Stimulated activated CD8-positive, alpha-beta memory T cell treated with anti-CD3 and anti-CD28 coated beads, Interleukin-15, amount 100 ng/mL, for 4 hours (primary cell): ENCODE measurements at regions not wholly inside any gene's neighbourhood (a gene's known extent, or its start where the extent isn't known, plus 50 kb on each side); places are given as distances from the start of the nearest gene placed in this dataset.

Experiments
- DNase-seq, 2 donors: peaks; one replicate each; pipeline ENCODE4 v3.0.0-alpha.2; 2020; ENCODE audit warnings: low read depth in 2 of 2

- DNase-seq: no peak
These were observed 126.4 kb upstream of the ADAMTSL1 start for GRCh38 chr9:18347386-18348082.

GRCh38 chr9:18348083-18348475 lies 125.9 kb upstream of the ADAMTSL1 start:
- no peak for DNase-seq

DNA sequence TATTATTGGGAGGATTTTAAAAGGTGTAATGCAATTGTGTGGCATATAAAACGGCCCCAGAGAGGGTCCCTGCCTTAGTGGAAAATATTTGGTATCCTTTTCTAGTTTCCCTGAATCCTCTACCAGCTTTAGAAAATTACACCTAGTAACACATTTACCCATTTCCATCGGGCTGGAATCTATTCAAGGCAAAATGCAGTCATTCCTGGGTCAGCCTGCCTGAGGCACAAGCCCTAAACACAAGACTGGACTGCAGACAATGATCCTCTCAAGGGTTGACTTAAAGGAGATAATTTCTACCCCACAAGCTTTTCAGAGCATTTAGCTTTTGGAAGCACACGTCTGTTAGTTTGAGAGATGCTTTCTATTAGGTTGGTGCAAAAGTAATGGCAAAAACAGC lies 124.4 kb upstream of the ADAMTSL1 start:
- no peak for DNase-seq

- DNase-seq: no peak
These were observed 123.9 kb upstream of the ADAMTSL1 start for GRCh38 chr9:18350036-18350435.

DNA sequence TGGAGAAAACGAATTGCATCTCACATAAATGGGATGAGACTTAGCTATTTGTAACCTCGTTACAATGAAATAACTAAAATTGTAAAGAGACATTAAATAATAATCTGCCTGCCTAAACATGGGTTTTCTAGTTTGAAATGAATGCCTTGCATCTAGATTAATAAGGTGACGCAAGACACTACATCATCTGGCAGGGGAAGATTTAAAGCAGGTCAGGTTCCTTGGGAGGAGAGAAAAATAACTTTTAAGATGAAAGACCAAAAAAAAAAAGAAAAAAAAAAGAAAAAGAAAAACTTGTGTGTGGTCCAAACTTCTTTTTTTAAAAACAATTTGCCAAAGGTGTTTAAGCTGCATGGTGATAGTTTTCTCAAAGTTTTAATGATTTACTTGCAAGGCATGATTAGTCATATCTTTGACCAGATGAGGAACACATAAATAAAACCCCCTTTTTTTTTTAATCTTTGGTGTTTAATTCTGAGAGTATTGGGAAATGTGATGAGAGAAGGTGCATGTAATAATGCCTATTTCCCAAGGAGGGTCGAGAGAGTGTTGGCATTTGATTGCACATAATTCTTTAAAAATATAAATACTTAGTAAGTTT lies 122.9 kb upstream of the ADAMTSL1 start:
- DNase-seq: no peak

DNA sequence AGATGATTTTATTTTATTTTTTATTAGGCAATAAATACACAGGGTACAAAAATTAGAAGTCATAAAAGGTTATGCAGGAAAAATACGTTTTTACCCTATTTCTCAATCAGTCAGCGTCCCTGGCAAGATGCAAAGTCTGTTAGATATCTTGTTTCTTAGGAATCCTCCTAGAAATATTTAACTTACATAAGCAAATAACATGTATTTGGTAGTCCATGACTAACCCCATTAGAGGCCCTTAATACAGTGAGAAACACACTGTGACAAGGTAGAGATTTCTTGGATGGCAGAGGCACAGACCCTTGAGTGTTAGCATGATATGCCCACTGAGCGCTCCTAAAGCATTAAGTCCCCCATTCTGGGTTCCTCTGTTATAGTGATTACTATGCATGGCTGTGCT lies 121.2 kb upstream of the ADAMTSL1 start:
- DNase-seq: no peak

DNA sequence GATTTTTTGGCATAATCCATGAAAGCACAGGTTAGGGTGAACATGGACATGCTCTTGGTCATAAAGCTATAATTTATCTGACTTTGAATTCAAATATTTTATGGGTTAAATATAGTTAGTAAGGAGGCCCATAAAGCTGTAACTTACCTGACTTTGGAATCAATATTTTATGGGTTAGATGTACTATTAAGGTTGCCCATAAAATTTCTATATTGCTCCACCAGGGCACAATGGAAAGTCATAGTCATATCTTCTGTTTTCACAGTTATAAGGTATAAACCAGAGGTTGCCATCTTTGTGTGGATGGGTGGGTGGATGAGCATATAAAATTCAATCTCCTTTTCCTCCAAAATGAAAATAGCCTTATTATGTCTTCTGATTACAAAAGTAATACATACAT lies 120.5 kb upstream of the ADAMTSL1 start:
- no peak for DNase-seq

DNA sequence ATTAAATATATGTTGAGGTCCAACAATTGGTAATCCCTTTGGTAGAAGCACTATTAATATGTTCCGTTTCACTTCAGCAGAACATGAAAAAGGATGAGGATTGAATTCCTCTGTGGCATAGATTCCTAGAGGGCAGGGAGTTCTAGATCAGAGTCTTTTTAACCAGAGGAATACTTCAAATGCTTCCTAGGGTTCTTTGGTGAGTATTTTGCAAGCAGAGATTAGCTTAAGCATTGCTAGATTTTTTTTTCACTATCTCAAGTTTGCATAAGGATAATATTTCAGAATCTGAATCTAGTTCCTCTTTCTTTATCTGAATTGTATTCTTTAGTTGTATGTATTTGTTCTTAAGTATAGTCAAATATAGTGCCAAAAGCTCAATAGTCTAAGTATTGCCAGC lies 116.6 kb upstream of the ADAMTSL1 start:
- no peak for DNase-seq

DNA sequence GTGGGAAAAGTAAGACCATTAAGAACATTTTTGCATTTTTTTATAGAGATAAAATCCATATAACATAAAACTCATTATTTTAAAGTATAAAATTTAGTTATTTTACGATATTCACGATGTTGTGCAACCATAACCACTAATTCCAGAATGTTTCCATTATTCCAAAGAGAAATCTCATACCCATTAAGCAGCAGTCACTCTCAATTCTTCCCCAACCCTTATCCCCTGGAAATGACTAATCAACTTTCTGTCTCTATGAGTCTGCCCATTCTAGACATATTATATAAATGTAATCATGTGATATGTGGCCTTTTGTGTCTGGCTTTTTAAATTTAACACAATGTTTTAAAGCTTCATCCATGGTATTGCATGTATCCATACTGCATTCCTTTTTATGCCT lies 115.6 kb upstream of the ADAMTSL1 start:
- no peak for DNase-seq

DNA sequence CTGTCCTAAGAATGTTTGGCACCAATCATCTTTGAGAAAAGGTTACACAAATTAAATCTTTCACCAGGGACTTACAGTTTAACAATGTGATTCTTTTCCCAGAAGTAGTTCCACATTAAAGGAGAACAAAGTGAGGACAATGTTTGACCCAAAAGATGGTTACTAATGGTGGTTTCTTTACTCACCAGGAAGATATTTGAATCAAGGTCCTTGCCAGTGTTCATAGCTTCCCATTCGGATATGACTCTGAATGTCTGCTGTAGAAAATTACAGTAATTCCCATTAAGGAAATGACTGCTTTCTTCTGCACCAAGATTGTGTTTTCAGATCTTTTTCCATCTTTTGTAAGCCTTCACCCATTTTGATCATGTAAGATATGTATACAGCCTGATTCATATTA lies 114.6 kb upstream of the ADAMTSL1 start:
- DNase-seq: no peak

DNA sequence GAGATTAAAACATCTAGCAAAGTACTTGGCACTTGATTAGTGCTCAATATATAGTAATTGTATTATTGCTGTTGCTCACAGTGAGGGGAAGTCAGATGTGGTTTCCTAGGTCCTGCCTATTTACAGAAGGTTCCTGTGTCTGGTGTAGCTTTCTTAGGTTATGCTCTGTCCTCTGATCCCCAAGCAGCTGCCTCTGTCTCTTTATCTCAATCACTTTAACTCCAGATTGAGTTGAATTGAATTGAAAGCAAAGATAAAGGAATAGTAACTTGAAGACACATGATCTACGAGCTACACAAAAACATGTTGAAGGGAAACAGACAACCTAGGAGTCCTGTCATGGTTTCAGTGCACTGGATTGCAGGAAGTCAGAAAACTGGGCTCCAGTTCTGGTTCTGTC lies 113.9 kb upstream of the ADAMTSL1 start:
- DNase-seq: no peak

- no peak for DNase-seq
These were observed 112.3 kb upstream of the ADAMTSL1 start for GRCh38 chr9:18361646-18362045.

DNA sequence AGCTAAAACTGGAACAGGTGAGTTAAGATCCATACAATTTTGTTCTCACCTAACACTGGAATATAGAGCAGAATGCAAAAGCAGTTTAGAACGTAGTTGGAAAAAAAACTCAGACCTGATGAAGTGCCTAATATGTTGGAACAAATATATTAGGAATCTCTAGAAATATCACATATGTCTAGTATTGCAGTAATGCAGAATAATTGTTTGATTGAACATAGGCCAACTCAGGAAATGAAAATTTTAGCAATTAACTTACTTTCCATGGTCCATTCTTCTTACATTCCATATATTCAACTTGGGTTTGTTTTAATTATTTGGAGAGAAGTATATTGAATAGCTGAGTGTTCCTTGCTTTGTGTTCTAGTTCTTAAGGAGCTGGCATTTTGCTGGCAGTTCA lies 111.8 kb upstream of the ADAMTSL1 start:
- no peak for DNase-seq

- DNase-seq: no peak
These were observed 110.9 kb upstream of the ADAMTSL1 start for GRCh38 chr9:18362901-18363685.

DNA sequence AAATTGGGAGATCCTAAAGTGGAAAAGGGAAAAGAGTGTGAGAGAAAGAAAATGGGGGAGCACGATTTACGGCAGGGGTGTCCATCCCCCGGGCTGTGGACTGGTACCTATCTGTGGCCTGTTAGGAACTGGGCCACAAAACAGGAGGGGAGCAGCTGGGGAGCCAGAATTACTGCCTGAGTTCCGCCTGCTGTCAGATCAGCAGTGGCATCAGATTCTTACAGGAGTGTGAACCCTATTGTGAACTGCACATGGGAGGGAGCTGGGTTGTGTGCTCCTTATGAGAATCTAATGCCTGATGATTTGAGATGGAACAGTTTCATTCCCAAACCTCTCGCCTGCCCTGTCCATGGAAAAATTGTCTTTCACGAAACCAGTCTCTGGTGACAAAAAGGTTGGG lies 108.3 kb upstream of the ADAMTSL1 start:
- no peak for DNase-seq

GRCh38 chr9:18366184-18366583 lies 107.8 kb upstream of the ADAMTSL1 start:
- DNase-seq: no peak

DNA sequence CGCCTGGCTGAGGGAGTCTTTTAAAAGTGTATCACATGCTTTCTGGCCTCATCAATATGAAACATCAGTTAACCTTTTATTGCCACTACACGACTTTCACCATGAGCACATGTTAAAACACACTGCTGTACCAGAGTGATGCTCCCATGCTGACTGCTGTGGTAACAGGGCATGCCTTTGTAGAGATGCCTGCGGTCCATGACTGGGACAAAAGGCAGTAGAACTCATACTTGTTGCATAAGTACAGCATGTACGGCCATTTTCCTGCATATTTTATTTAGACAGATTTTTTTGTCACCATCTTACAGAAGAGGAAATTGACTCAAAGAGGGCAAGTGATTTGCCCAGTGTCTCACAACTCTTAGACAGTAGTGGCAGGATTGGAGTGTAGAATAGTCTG lies 105.7 kb upstream of the ADAMTSL1 start:
- no peak for DNase-seq

DNA sequence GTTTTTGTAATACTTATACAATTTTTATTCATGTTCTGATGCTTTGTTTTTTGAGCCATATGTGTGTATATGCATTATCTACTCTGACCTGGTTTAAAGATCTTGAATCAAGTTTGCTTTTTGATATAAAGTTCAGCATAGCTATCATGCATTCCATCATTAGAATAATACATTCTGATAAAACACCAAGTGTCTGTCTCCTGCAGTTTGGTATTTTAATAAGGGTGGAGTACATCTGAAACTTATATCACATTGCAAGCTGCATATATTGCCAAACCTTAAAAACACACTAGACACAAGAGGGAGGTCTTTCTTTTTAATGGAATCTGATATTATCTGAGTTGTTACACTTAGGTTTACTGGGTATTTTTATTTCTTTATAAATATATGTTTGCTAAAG lies 102.8 kb upstream of the ADAMTSL1 start:
- DNase-seq: no peak

DNA sequence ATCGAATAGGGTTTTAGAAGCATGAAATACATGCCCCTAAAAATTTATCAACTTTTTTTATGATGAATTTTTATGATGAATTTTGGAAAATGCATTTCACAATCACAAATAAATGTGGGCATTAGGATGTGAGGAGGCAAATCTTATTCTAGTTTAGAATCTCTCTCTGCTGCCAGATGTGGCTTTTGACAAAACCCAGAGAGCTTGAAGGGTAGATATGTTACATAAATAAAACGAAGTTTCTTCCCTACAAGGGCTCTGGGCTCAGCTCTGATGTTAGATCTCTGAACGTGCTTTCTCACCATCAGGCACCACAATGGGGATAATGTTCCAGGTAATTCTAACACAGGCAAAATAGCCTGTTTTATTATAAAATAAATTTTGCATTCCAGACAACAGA lies 102.3 kb upstream of the ADAMTSL1 start:
- no peak for DNase-seq

DNA sequence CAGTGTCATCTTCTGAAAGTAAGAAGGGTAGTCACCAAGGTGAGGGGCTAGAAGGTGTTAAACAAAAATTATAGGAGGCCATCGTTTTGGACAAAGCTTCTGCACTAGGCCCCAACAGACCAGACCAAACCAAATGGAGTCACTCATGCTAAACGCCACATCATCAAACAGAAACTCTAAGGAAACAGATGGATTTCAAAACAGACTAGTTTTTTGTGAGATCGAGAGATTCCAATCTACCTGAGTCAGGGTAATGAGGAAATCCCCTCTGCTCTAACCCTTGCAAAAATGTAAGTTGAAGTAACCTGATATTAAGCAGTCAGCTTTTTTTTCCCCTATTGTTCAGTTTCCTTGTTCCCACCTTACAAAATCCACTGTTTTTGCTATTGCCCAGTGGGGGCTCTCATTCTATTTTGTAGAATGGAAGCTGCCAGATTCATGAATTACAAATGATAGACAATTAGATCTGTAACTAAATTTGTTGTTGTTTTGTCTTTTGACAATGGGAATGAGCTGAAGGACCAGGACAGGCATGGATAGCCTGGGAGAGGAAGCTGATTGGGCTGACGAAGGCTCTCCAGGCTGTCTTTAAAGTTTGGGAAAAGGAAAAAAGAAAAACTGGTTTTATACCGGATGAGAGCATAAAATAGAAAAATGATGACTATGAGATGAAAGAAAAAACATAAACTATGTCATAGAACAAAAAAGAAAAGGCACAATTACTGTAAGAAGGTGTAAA lies 94.7 kb upstream of the ADAMTSL1 start:
- no peak for DNase-seq

DNA sequence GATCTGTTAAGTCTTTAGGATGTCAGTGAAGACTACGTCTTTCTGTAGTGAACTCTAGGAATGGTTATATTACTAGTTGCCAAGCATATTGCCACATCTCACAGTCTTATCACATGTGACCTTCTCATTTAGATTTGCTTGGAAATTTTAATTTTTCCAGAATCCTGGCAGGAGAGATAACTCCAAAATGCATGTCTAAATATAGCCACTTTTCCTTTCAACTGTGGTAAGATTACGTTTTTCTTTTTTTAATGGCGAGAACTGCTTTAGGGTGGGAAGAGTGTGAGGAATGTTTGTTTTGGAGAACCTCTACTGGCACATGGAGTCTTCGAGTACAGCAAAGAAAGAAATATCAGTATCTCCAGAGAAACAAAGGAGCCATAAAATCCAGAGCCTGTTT lies 91.7 kb upstream of the ADAMTSL1 start:
- no peak for DNase-seq

DNA sequence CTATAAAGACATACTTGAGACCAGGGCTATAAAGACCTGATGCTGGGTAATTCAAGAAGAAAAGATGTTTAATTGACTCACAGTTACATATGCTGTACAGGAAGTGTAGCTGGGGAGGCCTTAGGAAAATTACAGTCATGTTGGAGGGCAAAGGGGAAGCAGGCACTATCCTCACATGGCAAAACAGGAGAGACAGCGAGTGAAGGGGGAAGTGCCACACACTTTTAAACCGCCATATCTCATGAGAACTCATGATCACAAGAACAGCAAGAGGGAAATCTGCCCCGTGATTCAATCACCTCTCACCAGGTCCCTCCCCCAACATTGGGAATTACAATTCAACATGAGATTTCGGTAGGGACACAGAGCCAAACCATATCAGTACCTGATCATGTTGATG lies 89.9 kb upstream of the ADAMTSL1 start:
- DNase-seq: no peak
